AG09309 (cell line): ENCODE measurements at regions not wholly inside any gene's neighbourhood (a gene's known extent, or its start where the extent isn't known, plus 50 kb on each side); places are given as distances from the start of the nearest gene placed in this dataset.

Experiments used
- DNase-seq: peaks from one replicate; pipeline ENCODE4 v3.0.0-alpha.2; 2010; ENCODE audit warnings: low read depth
- H3K4me3 ChIP-seq: 2 replicates; pipeline ENCODE4 v1.5.1; 2011; ENCODE audit warnings: mild to moderate bottlenecking, low read depth, low read length, moderate library complexity; ENCODE audit not compliant: control insufficient read depth
- TF ChIP-seq, protein P1 (sequence below): IDR thresholded peaks from 2 replicates; pipeline ENCODE4 v1.5.1; 2011; ENCODE audit warnings: mild to moderate bottlenecking, low read depth, low read length, inconsistent platforms; ENCODE audit not compliant: insufficient read depth, control insufficient read depth; ENCODE audit errors: missing control alignments

DNA sequence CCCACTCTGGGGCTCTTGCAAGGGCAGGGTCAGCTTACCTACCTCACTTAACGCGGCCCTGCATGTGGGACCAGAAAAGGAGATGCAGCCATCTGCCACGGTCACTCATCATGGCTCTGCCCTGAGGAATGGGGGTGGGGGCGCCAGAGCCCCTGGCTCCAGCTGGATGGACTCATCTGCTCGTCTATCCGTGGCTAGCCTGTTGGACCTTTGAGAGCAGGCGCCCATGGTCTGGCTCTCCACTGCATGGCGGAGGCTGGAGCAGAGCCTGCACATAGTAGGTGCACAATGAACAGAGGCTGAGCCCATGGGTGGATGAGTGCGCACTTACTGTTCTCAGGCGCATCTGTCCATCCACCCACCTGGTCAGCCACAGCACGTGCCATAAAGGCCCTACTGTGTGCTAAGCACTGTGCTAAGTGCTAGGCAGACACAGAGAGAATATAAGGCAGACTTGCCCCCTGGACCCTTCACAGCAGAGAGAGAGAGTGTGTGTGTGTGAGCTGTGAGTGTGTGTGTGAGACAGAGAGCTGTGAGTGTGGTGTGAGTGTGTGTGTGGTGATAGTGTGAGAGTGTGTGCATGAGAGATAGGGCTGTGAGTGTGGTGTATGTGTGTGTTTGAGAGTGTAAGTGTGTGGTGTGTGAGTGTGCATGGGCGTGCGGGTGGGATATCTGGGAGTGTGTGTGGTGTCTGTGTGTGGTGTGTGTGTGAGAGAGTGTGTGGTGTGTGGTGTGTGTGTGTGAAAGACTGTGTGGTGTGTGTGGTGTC lies 151.3 kb downstream of the TFCP2L1 start:
- no peak overlapping the region for H3K4me3 ChIP-seq
- TF ChIP-seq, protein P1, sequence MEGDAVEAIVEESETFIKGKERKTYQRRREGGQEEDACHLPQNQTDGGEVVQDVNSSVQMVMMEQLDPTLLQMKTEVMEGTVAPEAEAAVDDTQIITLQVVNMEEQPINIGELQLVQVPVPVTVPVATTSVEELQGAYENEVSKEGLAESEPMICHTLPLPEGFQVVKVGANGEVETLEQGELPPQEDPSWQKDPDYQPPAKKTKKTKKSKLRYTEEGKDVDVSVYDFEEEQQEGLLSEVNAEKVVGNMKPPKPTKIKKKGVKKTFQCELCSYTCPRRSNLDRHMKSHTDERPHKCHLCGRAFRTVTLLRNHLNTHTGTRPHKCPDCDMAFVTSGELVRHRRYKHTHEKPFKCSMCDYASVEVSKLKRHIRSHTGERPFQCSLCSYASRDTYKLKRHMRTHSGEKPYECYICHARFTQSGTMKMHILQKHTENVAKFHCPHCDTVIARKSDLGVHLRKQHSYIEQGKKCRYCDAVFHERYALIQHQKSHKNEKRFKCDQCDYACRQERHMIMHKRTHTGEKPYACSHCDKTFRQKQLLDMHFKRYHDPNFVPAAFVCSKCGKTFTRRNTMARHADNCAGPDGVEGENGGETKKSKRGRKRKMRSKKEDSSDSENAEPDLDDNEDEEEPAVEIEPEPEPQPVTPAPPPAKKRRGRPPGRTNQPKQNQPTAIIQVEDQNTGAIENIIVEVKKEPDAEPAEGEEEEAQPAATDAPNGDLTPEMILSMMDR, result no peak

DNA sequence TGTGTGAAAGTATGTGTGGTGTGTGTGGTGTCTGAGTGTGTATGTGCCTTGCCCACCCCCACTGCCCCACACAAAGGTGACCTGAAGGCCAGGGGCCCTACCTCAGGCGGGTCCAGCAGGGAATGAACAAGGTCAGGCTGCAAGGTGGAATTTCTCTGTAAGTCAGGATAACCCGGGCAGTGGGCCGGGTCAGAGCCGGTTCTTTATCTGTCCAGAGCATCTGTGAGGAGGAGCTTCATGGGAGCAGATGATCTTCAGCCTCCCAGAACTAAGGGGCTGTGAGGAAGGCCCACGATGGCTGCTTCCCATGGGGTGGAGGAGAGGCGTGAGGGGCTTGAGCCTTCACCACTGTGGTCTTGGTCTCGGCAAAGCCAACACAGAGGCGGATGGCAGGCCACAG lies 150.3 kb downstream of the TFCP2L1 start:
- TF ChIP-seq, protein P1, result no peak
- DNase-seq, result no peak
- H3K4me3 ChIP-seq, result no peak overlapping the region

More for the DNA sequence above, 151.3 kb downstream of the TFCP2L1 start:
- DNase-seq, result no peak

DNA sequence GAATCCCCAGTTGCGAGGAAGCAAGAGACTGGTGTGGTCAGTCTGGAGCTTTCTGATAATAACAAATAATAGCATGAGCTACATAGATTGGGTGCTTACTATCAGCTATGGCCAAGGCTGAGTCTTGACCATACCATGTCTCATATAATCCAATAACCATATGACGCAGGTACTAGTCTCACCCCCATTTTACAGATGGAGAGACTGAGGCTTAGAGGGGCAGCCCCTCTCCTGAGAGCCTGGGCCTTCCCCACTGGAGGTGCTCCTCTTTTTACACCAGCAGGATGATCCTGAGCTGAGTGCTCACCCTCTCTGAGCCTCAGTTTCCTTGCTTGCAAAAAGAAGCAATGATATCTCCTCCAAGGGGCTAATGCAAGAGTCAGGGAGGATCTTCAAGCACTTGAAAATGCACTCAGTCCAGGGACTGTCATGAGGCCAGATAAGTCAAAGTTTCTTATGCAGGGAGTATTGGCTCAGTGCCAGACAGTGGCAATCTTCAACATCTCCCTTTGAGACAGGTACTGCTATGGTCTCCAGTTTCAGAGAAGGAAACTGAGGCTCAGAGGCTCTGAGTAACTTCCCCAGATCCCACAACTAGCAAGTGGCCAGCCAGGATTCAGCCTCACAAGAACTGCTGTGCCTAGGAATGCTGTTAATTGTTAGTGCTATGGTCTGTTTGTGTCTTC lies 149.7 kb downstream of the TFCP2L1 start:
- no peak for DNase-seq
- TF ChIP-seq, protein P1, result no peak

DNA sequence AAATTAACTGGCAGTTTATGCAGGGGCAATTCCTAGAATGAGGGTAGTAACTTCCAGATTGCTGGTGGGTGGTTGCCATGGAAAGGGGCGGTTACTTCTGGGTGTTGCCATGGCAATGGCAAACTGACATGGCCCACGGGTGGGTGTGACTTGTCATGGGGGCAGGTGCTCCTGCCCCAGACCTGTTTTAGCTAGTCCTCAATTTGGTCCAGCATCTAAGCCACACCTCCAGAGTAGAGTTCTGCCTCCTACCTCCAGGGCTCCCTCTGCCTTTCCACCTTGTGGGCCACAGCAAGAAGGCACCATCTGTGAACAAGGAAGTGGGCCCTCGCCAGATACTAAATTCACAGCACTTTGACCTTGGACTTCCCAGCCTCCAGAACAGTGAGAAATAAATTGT lies 148.7 kb downstream of the TFCP2L1 start:
- DNase-seq, result no peak
- TF ChIP-seq, protein P1, result no peak
- no peak overlapping the region for H3K4me3 ChIP-seq

More for the DNA sequence above, 149.7 kb downstream of the TFCP2L1 start:
- H3K4me3 ChIP-seq, result no peak overlapping the region

DNA sequence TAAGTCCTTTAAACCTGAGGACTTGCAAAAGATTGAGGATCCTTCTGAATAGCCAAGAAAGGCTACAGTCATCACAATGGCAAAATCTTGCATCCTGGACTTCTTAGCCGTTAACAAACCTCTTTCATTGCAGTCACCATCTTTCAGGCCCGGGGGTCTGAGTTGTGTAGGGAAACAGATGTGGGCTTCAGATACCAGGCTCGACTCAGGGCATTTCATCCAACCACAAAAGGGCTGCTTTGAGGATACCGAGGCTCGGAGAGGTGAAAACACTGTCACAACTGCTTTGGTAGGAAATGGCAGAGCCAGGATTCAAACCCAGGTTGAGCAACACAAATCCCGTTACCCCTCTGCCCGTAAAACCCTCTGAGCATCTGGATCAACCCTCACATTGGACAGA lies 147.4 kb downstream of the TFCP2L1 start:
- TF ChIP-seq, protein P1, result no peak
- DNase-seq, result no peak
- H3K4me3 ChIP-seq, result no peak overlapping the region

DNA sequence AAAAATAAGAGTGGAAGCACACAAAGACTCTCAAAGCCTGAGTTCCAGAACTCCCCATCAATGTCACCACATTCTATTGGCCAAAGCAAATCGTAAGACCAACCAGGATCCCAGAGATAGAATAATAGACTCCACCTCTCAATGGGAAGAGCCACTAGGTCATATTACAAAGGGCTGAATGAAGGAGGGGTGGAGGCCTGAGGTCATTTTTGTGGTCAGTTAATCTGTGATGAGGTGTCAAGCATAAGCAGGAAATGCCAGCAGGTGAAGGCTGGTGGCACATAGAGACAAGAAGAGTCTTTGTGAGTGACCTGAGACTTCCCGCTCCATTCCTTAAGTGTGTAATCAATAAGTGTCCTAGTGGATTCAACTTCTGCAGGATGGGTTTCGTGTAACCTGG lies 144.3 kb downstream of the TFCP2L1 start:
- TF ChIP-seq, protein P1, result no peak
- no peak for DNase-seq
- no peak overlapping the region for H3K4me3 ChIP-seq
